NCI-H2171 (cell line): ENCODE measurements at regions not wholly inside any gene's neighbourhood (a gene's known extent, or its start where the extent isn't known, plus 50 kb on each side); places are given as distances from the start of the nearest gene placed in this dataset.
A peak's percentile ranks its signal among the peaks of the same experiment; 100 is the strongest.

ENCODE experiments used
- DNase-seq: peaks from one replicate; lab custom pipeline; 2025; lab: John Stamatoyannopoulos, UW

DNA sequence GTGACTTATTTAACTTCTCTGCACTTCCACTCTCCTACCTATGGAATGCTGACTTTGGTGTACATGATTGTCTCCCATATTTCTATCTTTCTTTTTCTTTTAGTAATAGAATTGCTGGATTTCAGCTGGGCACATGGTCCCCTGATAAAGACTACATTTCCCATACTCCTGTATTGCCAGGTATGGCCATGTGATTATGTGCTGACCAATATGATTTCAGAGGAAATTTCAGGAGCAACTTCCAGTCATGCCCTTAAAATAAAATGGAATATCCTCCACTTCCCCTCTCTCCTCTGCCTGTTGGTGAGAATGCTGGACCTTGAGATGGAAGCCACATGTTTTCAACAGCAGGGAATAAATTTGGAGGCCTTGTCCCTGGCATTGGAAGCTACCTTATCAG lies 130.7 kb upstream of the IGSF21 start:
- peak; percentile 38 for DNase-seq

DNA sequence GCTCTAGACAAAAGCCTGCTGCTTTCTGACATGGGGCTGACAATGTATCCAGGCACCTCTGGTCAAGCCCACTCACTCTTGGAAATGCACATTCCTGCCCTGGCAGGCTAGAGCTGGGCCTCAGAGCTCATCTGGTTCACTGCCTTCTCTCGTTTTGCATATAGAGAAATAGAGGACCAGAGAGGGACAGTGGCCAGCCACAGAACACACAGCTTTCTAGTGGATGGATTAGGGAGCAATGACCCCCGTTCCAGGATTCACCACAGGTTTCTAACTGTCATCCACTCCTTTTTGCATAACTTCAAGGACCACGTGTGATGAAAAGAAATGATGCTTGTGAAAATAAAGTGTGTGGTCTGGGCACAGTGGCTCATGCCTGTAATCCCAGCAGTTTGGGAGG lies 129.6 kb upstream of the IGSF21 start:
- DNase-seq, result no peak

DNA sequence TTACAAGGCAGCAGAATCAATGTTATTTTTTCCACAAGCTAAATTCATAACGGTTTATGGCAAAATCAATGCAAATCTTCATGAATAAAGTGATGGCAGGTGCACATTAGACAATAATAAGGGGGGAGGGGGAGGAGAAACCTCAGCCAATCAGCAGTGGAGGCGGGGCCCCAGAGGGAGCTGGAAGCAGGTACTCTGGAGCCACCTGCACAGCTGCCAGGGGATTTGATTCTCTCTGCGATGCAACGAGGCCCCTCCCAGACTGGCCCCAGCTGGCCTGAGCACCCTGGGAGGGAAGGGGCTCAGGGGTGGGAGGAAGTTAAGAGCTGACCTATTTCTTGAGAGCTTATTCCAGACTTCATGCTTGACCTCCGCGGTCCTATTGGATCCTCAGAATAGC lies 127.8 kb upstream of the IGSF21 start:
- peak; percentile 94 for DNase-seq

DNA sequence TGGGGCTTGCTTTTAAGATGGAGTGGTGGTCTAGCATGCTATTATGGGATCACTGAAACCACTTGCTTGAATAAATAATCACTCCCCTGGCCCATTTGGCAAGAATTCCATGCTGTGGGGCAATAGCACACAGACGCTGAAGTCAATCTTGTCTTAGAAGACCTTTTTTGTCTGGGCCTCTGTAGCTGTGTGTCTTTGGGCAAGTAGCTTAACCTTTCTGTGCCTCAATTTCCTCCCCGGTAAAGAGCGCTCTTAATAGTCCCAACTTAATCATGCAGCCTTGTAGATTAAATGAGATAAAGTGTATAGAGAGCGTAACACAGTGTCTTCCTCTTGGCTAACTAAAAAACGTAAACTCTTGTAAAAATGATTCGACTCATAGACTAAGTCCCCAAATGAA lies 125.4 kb upstream of the IGSF21 start:
- DNase-seq, result no peak

DNA sequence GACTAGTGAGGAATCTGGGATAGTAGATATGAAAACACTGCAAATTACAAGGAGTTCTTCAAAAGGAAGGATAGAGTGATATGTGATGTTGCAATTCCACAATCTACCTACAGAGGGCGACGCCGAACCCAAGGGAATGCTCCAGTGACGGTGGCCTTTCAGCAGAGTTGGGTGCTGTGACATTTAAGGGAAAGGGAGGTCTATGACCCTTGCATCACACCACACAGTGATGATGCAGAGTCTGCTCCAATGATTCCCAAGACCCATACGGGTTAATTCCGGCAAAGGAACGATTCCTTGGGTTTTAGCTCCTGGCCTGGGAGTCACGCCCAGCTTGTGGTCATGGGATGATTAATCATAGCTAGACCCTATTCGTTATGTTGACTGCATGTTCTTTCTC lies 123.0 kb upstream of the IGSF21 start:
- DNase-seq, result no peak

DNA sequence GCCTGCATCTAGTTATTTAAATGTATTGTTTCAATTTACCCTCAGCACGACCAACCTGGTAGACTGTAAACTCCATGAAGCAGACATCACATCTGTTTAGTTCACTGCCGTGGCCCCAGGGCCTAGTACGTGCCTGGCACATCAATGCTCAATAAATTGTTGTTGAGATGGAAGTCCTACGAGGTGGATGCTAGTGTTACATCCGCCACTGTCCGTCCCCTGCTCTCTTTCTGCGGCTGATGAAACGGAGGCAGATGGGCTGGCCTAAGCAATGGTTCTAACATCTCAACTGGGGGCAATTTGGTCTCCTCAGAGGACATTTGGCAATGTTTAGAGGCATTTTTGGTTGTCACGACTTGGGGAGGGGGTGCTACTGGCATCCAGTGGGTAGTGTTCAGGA lies 121.4 kb upstream of the IGSF21 start:
- DNase-seq, result no peak

DNA sequence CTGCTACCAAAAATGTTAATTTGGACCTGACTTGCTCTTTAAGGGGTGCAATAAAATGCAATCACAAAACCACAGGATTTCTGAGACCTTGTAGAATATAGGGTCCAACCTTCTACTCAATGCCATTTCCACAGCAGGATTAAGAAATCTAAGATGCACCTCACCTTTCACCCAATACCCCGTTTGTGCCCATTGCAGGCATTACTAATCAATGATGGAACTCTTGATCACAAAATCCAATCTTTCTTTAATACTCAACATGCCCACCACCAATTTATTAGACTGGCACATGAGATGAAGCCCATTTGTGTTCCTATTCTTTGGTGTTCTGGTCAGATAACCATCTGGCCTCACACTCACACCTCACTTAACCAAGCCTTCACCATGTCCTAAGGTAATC lies 117.2 kb upstream of the IGSF21 start:
- no peak for DNase-seq

DNA sequence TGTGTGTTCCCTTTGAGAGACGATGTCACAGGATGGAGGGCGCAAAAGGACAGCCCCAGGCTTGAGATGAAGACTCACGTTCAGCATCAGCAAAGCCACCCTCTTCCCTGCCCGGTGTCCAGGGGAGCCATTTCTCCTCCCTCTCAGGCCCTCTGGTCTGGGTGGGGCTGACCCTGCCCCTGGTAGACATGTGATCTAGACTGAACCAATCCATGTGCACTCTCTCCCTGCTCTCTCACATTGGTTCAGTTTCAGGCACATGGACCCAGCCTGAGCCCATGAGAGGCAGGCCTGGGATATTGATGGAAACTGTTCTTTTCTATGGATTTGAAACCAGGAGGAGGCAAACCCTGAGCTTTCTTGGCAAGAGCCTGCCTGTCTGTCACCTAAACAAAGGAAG lies 115.6 kb upstream of the IGSF21 start:
- DNase-seq, result no peak

DNA sequence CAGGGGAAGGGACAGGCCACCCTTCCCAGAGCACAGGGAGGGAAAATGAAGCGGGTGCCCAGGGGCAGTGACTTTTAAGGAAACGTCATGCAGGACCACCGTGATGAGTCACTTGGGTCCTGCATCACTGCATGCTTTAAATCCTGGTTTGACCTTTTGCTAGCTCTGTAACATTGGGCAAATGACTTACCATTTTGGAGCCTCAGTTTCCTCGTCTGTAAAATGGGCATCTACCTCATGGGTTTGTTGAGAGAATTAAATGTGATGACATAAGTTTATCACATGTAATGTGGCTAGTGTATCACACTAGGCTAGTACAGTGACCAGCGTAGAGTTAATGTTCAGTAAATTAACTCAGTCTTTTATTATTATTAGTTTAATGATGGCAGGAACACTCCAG lies 114.8 kb upstream of the IGSF21 start:
- DNase-seq, result no peak

DNA sequence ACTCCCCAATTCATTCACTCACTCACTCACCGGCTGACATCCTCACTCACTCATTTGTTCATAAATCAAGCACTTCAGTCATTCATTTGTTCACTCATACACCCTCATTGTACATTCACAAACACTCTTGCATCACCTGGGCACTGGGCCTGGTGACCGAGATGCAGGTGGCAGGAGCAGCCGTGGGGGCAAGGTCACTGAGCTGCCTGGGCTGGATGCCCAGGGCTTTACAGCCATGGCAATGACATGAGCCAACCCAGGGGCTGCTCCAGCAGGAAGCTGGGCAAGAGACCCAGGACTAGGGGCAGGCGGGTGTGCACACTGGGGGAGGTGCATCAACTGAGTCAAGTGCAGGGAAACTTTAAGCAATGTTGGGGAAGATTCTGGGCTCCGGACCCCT lies 113.6 kb upstream of the IGSF21 start:
- no peak for DNase-seq

DNA sequence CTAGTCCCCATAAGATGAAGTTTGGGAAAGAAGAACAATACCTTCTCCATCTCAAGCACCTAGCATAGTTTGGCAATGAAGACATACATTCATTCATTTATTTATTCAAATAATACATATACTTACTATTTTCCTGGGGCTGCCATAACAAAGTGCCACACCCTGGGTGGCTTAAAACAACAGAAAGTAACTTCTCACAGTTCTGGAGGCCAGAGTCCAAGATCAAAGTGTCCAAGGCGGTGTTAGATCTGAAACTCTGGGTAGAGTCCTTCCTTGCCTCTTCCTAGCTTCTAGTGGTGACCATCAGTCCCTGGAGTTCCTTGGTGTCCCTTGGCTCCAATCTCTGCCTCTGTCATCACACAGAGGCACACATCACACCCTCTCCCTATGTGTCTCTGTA lies 112.1 kb upstream of the IGSF21 start:
- no peak for DNase-seq

DNA sequence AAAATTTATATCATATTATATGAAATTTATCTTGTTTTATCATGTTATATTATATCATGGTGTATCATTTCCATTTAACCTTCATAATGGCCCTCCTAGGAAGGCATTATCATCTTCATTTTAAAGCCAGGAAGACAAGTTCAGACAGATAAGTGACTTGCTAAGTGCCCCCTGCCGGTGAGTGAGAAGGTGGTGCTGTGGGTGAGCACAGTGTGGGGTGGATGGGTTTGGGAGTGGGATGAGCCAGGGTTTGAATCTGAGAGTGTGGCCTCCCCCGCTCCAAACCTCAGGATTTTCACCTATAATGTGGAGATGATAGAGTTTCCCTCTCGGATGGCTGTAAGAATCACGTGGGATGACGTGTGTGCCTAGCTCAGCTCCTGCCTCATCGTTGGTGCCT lies 108.7 kb upstream of the IGSF21 start:
- no peak for DNase-seq

DNA sequence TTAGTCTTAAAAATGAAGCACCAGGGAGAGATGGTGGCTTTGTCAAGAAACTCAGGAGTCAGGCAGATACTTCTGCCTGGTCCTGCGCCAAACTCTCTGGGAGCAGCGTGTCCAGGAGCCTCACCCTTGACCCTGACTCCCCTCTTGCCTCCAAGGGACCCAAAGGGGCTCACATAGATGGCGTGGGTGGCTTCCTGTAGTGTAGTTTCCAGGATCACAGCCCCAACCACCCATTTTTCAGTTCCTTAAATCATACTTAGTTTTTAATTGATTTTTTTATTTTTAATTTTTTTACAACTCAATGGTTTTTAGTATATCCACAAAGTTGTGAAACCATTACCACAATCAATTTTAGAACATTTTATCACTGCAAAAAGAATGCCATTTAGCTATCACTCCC lies 107.7 kb upstream of the IGSF21 start:
- no peak for DNase-seq

DNA sequence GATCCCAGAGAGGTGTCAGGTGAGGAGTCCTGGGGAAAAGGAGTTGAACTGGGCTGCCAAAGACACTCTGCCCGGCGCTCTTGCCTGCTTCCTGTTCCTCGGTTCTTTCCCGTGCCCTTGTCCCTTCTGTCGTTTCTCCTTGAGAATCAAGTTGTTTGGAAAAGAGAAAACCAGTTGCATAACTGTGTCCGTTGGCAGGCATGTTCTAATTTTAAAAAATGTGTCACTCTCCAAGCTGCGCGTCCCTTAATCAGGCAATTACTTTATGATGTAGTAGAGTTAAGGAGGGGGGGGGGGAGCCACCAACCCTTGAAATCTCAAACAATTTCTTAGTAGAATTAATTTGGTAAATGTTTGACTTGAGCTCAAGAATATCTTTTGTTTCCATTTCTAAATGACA lies 105.9 kb upstream of the IGSF21 start:
- no peak for DNase-seq

DNA sequence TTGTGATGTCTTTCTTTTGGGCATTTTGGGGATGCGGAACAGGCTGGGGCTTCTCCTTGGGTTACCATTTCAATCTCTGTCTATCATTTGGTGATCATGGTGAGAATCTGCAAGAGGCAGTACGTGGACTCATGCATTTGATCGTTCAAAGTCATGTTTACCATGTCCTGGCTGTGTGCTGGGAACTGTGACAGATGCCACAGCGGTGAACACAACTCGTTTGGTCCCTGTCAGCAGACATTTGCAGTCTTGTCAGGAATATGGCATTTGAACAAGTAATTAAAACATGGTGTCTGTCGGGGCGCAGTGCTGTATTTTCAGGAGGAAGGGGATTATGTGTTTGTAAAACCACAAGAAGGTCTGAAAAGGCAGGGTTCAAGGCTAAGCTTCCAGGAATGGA lies 103.3 kb upstream of the IGSF21 start:
- no peak for DNase-seq

DNA sequence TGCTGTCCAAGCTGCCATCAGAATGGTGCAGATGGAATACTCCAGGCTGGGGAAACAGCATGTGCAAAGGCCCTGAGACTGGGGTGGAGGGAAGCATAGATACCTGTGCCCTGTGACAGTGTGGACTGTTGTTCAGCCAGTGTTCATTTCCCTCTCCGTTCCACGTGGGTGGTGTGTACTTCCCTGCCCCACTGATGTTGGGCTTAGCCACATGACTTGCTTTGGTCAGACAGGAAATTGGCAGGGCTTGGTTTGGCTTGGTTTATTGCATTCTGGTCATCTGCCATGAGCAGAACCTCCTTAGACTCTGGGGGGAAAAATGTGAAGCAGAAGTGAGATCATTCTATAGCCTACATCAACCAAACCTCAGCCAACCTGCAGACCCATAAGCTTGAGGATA lies 102.4 kb upstream of the IGSF21 start:
- no peak for DNase-seq

DNA sequence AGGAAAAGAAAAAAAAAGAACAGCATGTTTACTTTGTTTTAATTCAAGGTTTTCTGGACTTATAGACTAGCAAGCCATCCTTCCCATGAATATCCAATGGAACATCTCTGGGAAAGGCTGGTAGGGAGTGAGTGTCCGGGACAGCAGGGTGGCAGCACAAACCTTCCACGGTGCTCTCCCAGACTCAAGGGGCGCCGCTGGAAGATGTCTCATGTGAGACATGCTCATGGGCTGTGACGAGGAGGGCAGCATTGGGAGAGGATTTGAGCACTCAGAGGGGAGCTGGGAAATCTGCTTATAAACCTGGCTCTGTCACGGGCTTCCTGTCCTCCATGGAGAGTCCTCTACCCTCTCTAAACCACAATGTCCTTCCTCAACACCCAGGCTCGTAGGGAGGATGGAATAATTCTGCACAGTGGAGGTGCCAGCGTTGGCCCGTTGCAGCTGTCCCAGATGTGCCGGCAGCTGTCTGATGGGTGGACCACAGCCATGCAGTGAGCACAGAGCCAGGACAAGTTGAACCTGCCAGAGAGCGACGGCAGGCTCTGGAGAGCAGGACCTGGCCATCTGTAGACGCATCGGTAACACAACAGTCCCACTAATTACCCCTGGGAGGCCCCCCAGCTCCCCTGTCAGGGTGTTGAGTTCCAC lies 100.1 kb upstream of the IGSF21 start:
- DNase-seq, result peak; percentile 52

DNA sequence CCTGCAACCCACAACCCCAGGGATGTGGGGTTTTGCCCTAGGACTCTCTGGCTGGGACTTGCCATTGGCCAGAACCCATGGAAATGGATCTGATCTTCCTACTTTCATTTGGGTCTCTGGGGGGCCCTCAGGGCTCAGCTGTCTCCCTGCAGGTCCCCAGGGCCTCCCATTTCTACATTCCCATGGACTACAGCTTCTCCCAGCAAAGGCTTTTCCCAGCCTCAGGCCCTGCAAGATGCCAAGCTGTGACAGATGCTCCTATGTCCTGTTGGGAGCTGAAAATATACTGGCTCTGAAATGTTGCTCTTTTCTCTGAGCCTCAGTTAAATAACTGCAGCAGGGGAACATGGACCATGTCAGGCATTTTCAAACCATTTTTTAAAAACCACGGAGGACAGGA lies 99.5 kb upstream of the IGSF21 start:
- peak; percentile 52 for DNase-seq

DNA sequence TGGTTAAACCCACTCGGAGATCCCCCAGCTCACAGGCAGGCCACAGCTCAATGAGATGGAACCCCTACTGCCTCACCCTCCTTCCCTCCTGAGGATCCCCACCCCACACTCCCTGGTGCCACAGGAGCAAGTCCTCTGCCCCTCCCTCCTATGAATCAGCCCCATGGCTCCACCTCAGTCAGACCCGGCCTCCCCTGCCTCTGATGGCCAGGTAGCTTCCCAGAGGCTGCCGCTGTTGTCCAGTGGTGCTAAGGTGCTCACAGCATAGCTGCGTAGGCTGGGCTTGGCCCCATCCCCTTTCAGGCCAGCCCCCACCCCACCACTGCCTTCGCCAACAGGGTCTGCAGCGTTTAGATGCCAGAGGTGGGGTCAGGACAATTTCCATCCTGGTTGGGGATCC lies 98.5 kb upstream of the IGSF21 start:
- no peak for DNase-seq

DNA sequence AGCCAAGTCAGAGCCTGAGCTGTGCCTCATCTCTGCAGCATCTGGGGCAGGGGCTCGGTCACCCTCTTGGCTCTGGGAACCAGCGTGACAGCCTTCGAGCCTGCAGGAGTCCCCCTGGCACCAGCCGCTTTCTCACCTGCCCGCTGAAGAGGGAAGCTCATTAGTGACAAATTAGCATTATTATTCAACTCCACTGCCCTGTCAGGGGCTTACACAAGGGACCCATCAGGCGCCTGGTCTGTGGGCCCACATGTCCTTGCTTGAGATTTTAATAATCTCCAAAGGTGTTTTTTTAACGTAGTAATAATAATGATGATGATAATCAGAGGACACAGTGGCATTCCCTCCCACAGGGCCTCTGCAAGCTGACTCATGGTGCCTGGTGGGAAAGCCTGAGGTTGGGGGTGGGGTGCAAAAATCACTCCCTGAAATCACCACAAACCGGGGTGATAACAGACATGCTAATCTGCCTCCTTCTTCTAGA lies 98.1 kb upstream of the IGSF21 start:
- peak; percentile 32 for DNase-seq

DNA sequence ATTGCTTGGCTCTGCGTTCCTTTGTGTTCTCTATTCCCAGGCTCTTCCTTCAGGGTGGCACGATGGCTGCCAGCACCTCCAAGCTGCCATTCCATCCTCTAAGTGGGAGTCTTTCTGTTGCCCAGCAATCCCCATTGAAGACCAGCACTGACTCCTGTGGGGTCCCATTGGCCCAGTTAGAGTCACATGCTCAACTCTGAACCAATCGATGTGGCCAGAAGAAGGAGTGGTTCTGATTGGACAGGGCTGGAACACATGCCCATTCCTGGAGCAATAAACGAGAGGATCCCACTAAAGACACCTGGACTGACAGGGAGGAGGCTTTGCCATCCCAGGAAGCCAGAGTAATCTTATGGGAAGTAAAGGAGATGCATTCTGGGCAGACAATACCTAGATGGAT lies 97.2 kb upstream of the IGSF21 start:
- DNase-seq, result no peak

DNA sequence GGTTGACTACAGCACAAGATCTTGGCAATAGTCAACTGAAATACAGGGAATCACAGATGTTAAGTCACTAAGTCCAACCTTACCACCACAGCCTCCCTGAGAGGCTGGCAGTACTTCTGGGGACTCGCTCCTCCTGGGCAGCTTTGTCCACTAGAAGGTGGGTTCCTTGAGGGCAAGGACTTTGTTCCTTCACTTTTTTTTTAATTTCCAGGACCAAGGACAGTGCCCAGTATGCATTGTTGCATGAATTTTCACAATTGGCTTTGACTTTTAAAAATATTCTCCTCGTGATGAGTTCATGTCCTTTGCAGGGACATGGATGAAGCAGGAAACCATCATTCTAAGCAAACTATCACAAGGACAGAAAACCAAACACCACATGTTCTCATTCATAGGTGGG lies 96.7 kb upstream of the IGSF21 start:
- DNase-seq, result no peak

DNA sequence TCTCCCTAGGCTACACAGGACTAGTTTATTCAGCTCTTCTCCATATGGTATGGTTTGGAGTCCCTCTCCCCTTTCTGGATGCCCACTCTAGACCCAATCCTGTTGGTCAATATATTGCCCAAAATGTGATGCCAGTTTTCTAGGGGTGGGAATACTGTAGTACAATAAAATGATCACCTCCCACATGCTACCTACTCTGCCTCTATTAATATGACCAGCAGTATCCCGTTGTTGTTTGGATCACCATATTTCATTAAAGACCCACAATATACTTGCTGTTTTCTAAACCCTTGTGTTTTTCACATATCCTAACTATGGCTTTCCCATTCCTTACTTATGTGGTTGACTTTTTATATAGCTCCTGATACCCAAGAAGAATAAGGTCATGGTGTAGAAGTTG lies 95.9 kb upstream of the IGSF21 start:
- DNase-seq, result no peak

DNA sequence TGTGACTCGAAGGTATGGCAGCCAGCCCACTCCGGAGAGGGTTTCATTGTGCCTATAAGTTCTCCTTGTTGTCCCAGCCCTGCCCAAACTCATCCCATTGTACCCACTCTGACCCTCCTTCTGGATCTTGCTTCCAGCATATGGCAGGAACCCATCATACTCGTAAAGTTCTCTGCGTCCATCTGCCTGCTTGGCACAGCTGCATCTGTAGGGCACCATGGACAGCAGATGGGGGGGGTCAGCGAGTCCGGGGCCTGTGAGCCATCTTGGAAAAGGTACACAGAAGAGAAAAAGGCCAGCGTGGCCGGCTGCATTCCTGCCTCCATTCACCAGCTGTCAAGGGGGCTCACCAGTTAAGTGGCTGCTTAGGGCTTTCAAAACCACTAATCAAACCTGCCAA lies 94.9 kb upstream of the IGSF21 start:
- DNase-seq, result peak; percentile 12

DNA sequence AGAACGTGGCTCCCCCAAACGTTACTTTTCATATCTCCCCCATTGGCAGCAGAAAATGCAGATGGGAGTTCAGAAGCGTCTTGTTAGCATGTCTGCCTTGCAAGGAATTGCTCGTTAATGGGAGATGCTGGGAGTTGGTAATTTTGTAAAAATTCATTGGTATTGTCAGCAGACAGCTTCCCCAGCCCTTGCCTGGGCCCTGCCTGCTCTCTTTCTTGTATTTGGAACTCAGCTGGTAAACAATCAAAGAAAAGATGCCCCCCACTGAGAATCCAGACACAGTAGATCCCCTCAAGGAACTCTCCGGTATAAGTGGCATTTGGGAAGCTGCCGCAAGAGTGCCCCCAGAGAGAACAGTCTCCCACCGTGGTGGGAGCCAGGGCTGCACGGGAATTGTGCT lies 94.4 kb upstream of the IGSF21 start:
- DNase-seq, result no peak
